Erythroblast (primary cell): ENCODE measurements at regions not wholly inside any gene's neighbourhood (a gene's known extent, or its start where the extent isn't known, plus 50 kb on each side); places are given as distances from the start of the nearest gene placed in this dataset.

Experiments used
- DNase-seq, 2 experiments: peaks; one replicate each; lab custom pipeline; 2025; lab: John Stamatoyannopoulos, UW
- GATA1 ChIP-seq: IDR thresholded peaks from 2 replicates; pipeline ENCODE4 v1.6.1; 2011; ENCODE audit warnings: low read depth, mild to moderate bottlenecking, control low read depth, low read length, moderate library complexity
- POLR2A ChIP-seq: IDR thresholded peaks from 2 replicates; pipeline ENCODE4 v1.6.1; 2011; ENCODE audit warnings: mild to moderate bottlenecking, low read length

DNA sequence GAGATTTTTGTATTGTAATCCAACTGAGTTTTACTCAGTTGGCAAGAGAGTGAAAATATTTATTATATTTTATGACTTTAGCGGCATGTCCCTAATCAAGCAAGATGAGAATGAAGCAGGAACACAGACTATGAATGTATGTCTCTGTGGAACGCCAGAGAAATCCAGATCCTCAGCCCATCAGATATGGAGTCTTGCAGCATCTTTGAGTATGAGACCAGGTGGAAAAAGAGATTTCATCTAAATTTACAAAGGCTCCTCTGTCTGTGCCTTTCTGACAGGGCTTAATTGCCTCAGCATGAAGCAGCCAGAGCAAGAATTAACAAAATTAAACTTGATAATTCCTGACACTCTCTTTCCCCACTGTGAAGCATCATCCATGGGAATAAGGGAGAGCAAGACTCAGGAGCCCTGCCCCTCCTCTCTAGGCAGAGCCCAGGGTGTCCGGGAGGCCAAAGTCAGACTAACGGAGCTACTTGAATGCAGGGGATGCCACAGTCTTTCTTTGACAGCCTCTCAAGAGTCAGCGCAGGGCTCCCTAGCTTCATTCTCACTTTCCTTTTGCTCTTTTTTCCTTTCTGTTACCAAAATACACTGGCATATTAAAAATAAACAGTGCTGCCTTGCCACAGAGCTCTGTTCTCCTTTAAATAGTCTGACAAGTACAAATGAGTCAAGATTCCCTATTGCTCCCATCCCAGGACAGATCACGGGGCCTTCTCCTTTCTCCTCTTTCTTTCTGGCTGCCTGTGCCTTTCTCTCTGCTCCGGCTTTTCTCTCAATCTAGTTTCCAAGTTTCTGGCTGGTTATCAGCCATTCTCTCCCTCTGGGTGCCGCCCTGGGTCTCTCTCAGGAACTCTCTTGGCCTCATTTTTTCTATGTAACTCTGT, 132.2 kb upstream of the INHBA start:
- DNase-seq = no peak
- no peak for TF ChIP-seq GATA1
- TF ChIP-seq POLR2A = no peak

DNA sequence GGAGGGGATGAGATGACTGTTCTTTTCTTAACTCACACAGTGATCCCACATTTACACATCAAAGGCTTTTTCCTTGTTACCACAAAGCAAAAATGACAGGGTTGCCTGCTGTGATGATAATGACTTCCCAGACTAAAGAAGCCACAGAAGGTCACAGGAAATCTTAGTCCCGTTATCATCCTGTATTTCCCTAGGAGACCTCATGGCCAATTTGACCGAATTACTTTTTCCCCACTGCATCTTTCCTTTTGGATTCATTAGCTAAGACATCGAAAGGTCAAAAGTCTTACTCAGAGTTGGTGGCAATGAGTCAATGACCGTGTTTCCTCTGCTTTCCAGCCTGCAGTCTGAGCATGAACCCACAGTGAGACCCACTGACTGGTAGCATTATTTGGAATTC, 130.1 kb upstream of the INHBA start:
- no peak for TF ChIP-seq GATA1
- TF ChIP-seq POLR2A = no peak
- DNase-seq = no peak

DNA sequence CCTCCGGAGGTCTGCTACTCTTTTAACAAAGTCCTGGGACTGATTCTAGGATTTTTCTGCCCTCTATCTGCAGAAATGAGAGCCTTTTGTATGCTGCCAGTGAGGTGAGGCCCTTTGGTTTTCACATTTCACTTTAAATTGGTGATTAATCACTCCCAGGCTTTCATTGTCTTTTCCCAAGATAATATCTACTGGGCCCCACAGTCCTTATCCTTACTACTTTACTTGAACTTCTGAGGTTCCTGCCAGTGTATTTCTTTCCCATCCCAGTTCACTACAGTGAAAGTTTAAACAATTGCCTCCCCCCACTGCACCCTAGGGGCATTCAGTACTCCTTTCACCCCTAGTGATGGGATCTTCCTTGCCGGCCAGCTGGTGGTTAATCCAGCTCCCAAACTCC, 127.4 kb upstream of the INHBA start:
- no peak for DNase-seq
- TF ChIP-seq POLR2A = no peak
- TF ChIP-seq GATA1 = no peak

DNA sequence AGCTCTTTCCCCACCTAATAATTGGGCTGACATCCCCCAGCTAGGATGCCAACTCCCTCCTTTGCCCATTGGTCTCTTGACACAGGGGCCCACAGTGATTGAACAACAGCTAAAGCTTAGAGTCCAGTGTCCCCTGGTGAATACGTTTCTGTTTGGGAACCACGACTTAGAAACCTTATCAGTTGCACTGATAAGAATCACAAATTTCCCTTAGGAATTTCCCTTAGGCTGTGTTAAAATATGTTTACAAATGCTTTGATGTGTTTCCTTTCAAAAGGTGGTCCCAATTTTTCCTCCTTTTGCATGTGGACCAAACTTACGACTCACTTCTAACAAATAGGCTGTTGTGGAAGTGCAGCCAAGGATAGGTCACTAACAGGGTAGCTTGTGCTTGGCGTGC, 126.0 kb upstream of the INHBA start:
- no peak for DNase-seq
- no peak for TF ChIP-seq GATA1
- TF ChIP-seq POLR2A = no peak

DNA sequence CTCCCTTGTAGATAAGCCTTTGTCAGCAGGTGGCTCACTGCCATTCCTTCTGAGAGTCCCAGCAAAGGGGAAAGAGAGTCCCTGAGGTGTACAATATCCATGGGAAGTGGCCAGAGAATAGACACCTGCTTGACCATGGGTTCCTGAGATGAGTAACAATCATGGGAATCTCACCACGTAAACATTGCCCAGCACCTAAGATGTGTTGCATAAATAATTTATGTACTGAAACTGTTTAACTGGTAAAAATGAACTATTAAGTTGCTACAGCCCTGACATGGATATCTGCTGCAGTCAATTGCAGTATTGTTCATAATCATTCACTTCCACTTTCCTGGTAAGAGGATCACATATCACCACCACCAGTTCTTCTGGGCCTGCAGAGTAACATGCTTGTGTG, 123.8 kb upstream of the INHBA start:
- TF ChIP-seq GATA1 (no peak), POLR2A (no peak)
- no peak for DNase-seq

DNA sequence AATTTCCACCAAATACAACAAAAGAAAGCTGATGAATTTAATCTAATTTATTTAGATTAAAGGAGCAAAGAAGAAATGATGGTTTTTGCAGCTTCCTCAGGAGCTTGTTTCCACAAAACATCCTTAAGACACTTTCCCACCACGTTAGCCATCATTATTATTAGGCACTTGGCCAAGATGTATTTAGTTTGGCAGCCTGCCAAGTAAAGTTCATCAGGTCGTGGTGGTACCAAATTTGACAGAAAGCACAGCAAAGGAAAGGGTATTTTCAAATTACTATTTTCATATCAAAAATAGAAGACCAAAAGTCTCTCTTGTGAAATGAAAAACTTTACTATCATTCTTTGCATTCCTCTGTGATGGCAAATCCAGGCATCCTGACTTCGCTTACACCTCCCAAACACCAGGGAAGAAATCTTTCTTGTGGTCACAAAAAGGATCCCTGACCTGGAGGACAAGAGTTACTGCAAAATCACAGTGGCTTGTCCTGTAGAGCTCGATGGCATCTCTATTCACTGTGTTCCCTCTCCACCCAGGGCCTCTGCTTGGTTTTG, 123.1 kb upstream of the INHBA start:
- DNase-seq = no peak
- TF ChIP-seq GATA1 = no peak

DNA sequence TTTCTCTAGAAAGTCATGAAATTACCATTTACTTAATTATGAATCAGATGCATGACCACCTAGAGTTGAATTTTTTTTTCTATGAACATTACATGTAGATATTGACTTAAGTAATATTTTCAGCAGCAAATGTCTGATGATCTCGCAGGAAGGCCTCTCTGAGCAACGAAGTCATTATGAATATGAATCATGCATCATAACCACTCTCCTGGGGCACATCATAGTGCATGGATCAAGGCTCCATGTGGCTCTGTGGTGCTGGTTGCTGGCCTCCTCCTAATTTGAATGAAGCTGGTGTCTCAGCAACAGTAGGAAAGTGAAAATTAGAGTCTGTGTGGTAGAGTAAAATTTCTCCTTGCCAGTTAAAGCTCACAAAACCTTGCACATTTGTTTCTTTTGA, 121.4 kb upstream of the INHBA start:
- no peak for DNase-seq
- TF ChIP-seq GATA1 (no peak), POLR2A (no peak)

DNA sequence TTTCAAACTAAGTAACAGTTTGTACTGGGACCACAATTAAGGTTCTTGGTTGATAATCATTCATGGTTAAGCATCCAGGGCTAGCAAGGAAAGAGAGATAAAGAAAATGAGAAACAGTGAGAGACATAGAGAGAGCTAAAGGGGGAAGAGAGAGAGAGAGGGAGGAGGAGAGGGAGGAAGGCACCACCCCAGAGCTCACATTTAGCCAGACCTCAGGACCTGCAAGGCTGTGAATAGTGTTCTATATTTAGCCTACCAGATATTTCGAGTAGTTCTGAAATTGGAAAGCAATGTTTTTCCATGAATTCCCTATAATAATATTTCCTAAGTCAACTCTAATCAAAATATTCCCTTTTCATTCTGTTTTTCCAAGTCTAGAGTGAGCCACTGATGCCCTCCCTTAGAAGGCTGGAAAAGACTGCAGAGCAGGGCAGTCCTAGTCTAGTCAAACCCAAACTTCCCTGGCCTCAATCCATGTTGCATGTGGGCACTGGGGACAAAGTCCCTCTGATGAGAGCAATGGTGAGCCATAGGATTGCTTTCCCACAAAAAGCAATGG, 119.4 kb upstream of the INHBA start:
- TF ChIP-seq POLR2A = no peak
- no peak for TF ChIP-seq GATA1
- no peak for DNase-seq

DNA sequence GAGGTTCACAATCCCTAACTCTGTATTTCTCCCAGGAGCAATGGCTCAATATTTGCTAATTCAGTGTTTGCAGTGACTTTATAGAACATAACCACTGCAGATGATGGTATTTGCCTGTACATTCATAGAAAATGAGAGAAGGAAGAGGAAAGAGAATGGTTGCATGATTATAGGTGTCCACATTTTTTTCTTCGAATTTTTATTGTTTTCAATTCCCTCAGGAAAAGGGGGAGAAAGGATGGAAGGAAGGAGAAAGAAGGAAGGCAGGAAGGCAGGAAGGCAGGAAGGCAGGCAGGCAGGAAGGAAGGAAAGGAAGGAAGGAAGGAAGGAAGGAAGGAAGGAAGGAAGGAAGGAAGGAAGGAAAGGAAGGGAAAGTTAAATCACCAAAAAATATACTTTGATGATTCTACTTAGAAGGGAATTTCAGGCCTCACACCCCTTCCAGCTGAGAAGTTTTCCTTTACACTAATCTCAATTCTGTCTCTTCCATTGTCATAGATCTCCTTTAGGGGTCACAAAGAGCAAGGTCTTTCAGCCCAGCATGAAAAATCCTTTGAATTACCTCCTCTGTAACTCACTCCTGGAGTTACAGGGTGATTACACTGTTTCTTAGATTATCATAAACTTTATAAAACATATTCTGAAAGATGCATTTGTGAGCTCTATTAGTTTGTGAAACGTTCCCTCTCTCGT, 118.8 kb upstream of the INHBA start:
- no peak for TF ChIP-seq GATA1
- no peak for TF ChIP-seq POLR2A
- no peak for DNase-seq

DNA sequence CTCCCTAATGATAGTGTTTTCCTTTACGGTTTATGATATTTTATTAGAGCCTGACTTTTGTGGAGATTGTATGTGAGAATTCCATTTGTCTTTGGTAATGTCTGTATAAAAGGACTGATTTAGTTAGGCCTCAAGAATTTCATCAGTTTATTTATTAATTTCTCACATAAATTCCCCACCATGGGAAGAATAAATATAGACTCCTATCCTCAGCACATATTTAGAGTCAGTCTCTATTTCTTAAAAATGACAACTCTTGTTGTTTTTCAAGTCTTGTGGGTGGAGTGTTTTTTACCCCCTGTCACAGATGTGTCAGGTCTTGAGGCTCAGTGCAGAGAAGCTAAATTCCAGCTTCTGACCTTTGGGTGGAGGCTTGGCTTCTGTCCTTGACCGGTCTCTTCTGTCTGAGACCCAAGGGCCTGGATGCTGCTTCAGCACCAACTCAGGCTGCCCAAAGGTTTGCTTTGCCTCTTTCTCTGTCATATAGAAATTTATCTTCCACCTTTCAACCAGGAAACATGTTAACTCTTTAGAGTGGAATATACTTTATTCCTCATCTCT, 117.3 kb upstream of the INHBA start:
- DNase-seq = no peak
- TF ChIP-seq GATA1 (no peak), POLR2A (no peak)

DNA sequence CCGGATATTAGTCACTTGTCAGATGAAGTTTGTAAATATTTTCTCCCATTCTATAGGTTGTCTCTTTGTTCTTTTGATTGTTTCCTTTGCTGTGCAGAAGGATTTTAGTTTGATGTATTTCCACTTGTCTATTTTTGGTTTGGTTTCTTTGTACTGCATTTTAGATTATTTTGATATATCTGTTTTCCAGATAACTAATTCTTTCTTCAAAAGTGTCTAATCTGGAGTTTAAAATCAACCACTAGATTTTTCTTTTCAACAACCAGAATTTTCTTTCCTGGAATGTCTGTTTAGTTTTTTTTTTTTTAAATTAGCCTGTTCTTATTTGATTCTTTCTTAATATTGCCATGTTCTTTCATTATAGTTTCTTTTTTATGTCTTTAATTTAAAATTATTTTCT, 116.8 kb upstream of the INHBA start:
- DNase-seq = no peak
- TF ChIP-seq POLR2A (no peak), GATA1 (no peak)

DNA sequence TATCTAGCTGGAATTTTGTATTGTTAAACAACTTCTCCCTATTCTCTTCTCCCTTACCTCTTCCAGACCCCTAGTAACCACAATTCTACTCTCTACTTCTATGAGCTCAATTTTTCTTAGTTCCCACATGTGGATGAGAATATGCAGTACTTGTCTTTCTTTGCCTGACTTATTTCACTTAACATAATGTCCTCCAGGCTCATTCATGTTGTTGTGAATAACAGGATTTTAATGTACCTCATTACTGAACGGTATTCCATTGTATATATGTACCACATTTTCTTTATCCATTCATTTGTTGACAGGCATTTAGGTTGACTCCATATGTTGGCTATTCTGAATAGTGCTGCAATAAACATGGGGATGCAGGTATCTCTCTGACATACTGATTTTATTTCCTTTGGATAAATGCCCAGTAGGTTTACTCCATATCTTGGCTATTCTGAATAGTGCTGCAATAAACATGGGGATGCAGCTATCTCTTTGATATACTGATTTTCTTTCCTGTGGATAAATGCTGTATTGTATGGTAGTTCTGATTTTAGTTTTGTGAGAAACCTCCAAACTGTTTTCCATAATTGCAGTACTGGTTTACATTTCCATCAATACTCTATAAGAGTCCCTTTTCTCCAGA, 116.0 kb upstream of the INHBA start:
- DNase-seq = no peak

DNA sequence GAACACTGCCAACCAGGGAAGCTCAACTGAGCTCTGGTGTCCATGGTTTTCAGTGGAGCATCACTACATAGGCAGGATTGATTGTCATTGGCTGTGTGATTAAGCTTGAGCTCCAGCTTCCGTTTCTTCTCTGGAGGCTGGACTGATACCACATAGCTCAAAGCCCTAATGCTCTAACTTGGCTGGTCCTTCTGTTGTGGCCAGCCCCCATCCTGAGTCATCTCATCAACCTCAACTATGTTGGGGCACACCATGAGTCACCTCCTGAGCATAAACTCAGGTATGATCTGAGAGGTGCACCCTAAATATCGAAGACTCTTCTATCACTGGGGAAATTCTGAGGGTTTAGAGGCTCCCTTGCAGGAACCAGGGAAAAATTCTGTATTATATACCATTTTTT, 114.5 kb upstream of the INHBA start:
- no peak for TF ChIP-seq POLR2A
- no peak for TF ChIP-seq GATA1
- no peak for DNase-seq

More for the DNA sequence above, 116.0 kb upstream of the INHBA start:
- TF ChIP-seq POLR2A = no peak
- TF ChIP-seq GATA1 = no peak

DNA sequence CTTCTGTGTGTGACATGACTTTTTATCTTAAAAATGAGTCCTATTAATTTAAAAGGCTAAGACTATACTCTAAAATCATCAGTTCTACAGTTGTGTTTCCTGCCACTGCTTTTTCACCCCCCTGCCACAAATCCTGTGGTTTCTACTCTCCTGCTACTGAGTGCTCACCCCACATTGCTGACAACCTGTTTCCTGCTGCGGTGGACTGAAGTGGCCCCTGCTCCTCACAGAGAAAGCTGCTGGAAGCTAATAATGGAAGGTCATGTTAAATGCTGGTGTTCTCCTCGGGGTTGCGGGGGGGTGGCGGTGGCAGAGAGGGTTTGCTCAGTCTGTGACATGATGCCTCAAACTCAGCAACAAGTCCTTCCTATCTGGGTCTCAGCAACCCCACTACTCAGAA, 113.2 kb upstream of the INHBA start:
- no peak for TF ChIP-seq POLR2A
- no peak for TF ChIP-seq GATA1
- DNase-seq = no peak
